Adrenal gland (tissue), 9 donors: ENCODE measurements at regions not wholly inside any gene's neighbourhood (a gene's known extent, or its start where the extent isn't known, plus 50 kb on each side); places are given as distances from the start of the nearest gene placed in this dataset.

Source experiments
- DNase-seq, 7 donors: peaks; one replicate each; pipeline ENCODE4 v3.0.0-alpha.2; 2019 to 2020
- H3K27ac ChIP-seq, 5 donors: fragments of 200-600 bp; sonication (generic) in 4 of 5; 1 replicate in 3 of 5; 2 replicates in 2 of 5; pipeline versions ENCODE4 v1.5.1 to v1.8.0; 2016 to 2020; ENCODE audit warnings: mild to moderate bottlenecking in 1 of 5
- H3K27me3 ChIP-seq: fragments of 200-600 bp; 2 replicates; pipeline ENCODE4 v1.8.0; 2021
- H3K36me3 ChIP-seq, 2 donors: fragments of 200-600 bp; replicated peaks in 1 of 2; 1 replicate in 1 of 2; 2 replicates in 1 of 2; pipeline versions ENCODE4 v1.5.1 to v1.8.0; 2018 to 2022
- H3K4me1 ChIP-seq, 2 donors: fragments of 200-600 bp; replicated peaks in 1 of 2; 1 replicate in 1 of 2; 2 replicates in 1 of 2; pipeline versions ENCODE4 v1.5.1 to v1.8.0; 2018 to 2021
- H3K4me3 ChIP-seq, 4 donors: fragments of 200-600 bp; sonication (generic) in 3 of 4; one replicate each; pipeline ENCODE4 v1.5.1; 2016 to 2018
- H3K9me3 ChIP-seq, 3 donors: fragments of 200-600 bp; sonication (generic) in 1 of 3; replicated peaks in 1 of 3; 1 replicate in 2 of 3; 2 replicates in 1 of 3; pipeline versions ENCODE4 v1.5.1 to v1.8.0; 2016 to 2021
- POLR2A ChIP-seq, 2 donors: fragments of 450-650 bp; IDR thresholded peaks; one replicate each; pipeline ENCODE4 v1.6.1; 2017; ENCODE audit warnings: antibody characterized with exemption in 2 of 2, mild to moderate bottlenecking in 2 of 2, moderate library complexity in 1 of 2
- WGBS, 4 donors: extraction: QIAGEN DNeasy Blood & Tissue Kit in 2 of 4; methylation state at CpG; one replicate each; pipeline versions ENCODE4 v1.1.5 to v1.1.7; 2013 to 2017; 5-methylcytosine and 5-hydroxymethylcytosine counted together
- intact Hi-C, 2 donors: fragments of 100-400 bp; cut with DNase I; formaldehyde crosslinking; loops; one replicate each; pipeline versions ENCODE4 v1.14.1 to v1.15.0; 2022 to 2023
- TF ChIP-seq, protein P1 (sequence below), 6 experiments: fragments of 450-650 bp in 4 of 6; fragments of 200-600 bp in 2 of 6; sonication (generic) in 1 of 6; IDR thresholded peaks; 1 replicate in 5 of 6; 2 replicates in 1 of 6; pipeline versions ENCODE4 v1.5.1 to v1.8.0; 2016 to 2021; ENCODE audit warnings: antibody characterized with exemption in 6 of 6, mild to moderate bottlenecking in 2 of 6, moderate library complexity in 1 of 6
- donor health status: healthy with polysubstance abuse.
- donor health status: Bipolar disorder and iron deficiency.
- donor health status: DM: yes; HTN: yes; CAD: no.
- donor health status: DM: no; HTN: no; CAD: no.
- donor health status: DM: no; HTN: no; CAD: no.

GRCh38 chr12:19962192-19962591 lies 406.1 kb upstream of the PDE3A start:
- Histone ChIP-seq H3K4me3 (no peak overlapping the region), H3K4me1 (no peaks in the 10 kb centered on the region), H3K9me3 (no peaks in the 10 kb centered on the region), H3K36me3 (no peaks in the 10 kb centered on the region), H3K27ac (no peak overlapping the region), H3K27me3 (no peaks in the 10 kb centered on the region)
- 54 to 65% (median 59%) methylated on average over 5 of the region's 5 CpGs for WGBS, 4 donors
- no peak for DNase-seq
- TF ChIP-seq POLR2A (IDR thresholded peaks at IDR 0.05): no peak
- TF ChIP-seq, protein P1, sequence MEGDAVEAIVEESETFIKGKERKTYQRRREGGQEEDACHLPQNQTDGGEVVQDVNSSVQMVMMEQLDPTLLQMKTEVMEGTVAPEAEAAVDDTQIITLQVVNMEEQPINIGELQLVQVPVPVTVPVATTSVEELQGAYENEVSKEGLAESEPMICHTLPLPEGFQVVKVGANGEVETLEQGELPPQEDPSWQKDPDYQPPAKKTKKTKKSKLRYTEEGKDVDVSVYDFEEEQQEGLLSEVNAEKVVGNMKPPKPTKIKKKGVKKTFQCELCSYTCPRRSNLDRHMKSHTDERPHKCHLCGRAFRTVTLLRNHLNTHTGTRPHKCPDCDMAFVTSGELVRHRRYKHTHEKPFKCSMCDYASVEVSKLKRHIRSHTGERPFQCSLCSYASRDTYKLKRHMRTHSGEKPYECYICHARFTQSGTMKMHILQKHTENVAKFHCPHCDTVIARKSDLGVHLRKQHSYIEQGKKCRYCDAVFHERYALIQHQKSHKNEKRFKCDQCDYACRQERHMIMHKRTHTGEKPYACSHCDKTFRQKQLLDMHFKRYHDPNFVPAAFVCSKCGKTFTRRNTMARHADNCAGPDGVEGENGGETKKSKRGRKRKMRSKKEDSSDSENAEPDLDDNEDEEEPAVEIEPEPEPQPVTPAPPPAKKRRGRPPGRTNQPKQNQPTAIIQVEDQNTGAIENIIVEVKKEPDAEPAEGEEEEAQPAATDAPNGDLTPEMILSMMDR (IDR thresholded peaks at IDR 0.05): no peak
- intact Hi-C loops: no loop called here

GRCh38 chr12:19963972-19964371 lies 404.4 kb upstream of the PDE3A start:
- H3K9me3 ChIP-seq: no peaks in the 10 kb centered on the region
- H3K36me3 ChIP-seq: no peaks in the 10 kb centered on the region
- 59 to 62% (median 61%) methylated on average over 3 of the region's 3 CpGs for WGBS, 4 donors
- no peak for DNase-seq
- no peaks in the 10 kb centered on the region for H3K27me3 ChIP-seq
- no peak for TF ChIP-seq POLR2A (IDR thresholded peaks at IDR 0.05)
- TF ChIP-seq, protein P1 (IDR thresholded peaks at IDR 0.05): no peak
- no peak overlapping the region for H3K27ac ChIP-seq
- H3K4me3 ChIP-seq: no peak overlapping the region
- no peaks in the 10 kb centered on the region for H3K4me1 ChIP-seq
- intact Hi-C loops: no loop called here

DNA sequence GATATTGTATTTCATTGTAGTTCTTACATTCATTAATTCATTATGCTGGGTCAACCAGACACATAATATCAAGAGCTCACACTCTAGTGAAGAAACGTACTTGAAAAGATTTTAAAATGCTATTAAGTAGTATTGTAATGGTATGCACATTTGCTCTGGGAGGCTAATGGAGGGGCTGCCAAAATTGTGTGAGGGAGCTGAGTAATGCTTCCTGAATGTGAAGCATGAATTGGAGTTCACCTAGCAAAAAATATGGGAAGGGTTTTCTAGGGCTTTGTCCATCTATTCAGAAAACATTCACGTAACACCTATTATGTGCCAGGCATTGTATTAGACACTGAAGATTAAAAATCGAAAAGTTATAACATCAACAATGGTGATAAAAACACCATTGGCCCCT lies 403.8 kb upstream of the PDE3A start:
- 54 to 69% (median 62%) methylated on average over 3 of the region's 3 CpGs for WGBS, 4 donors
- H3K36me3 ChIP-seq: no peaks in the 10 kb centered on the region
- H3K27ac ChIP-seq: no peak overlapping the region
- no peak overlapping the region for H3K4me3 ChIP-seq
- no peaks in the 10 kb centered on the region for H3K4me1 ChIP-seq
- DNase-seq: no peak
- no peaks in the 10 kb centered on the region for H3K27me3 ChIP-seq
- no peaks in the 10 kb centered on the region for H3K9me3 ChIP-seq
- intact Hi-C loops: no loop called here
- TF ChIP-seq POLR2A (IDR thresholded peaks at IDR 0.05): no peak
- TF ChIP-seq, protein P1 (IDR thresholded peaks at IDR 0.05): no peak

DNA sequence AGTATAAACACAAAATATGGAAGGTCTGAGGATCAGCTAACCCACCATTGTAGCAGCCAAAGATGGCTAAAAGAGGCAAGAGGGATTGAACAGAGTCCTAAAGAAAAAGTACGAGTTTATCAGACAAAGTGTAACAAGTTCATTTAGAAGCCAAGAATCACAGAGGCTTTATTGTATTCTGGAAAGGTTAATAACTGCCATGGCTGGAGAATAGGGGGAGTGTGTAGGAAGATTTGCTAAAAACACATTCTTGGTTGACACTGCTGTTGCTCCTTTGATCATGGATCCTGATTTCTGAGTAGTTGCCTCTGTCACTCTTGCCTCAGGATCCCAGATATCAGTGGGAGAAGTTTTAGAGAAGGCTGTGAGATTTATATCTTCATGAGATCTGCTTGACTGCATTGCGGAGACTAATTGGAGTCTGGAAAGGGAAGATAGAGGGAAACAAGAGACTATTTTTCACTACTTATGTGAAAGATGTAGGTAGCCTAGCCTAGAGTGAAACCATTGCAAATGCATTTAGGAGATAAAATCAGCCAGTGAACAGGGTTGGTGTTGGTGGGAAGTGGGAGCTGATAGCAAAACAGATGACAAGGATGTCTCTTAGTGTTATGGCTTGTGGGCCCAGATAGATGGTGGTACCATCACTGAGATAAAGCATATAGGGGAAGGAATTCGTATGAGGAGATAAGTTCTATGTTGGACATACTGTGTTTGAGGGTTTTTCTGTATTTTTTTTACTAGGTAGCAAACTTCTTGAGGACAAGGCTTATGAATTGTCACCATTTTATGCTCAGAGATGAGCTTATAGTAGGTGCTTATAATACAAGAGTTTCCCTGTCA lies 402.9 kb upstream of the PDE3A start:
- Histone ChIP-seq H3K4me3 (no peak overlapping the region), H3K27me3 (no peaks in the 10 kb centered on the region), H3K9me3 (no peaks in the 10 kb centered on the region), H3K36me3 (no peaks in the 10 kb centered on the region), H3K27ac (no peak overlapping the region), H3K4me1 (no peaks in the 10 kb centered on the region)
- TF ChIP-seq, protein P1 (IDR thresholded peaks at IDR 0.05): no peak
- no peak for TF ChIP-seq POLR2A (IDR thresholded peaks at IDR 0.05)
- WGBS, 4 donors: 55 to 67% (median 63%) methylated on average over 3 of the region's 3 CpGs
- no peak for DNase-seq
- intact Hi-C loops: no loop called here
